NCI-H2081 (cell line): ENCODE measurements at regions not wholly inside any gene's neighbourhood (a gene's known extent, or its start where the extent isn't known, plus 50 kb on each side); places are given as distances from the start of the nearest gene placed in this dataset.
"Not testable (repeated sequence)": the region's sequence is repeated elsewhere in the genome, so short reads cannot be mapped to it uniquely, and the experiment has no call there.

Experiments
- DNase-seq, 2 experiments: peaks; one replicate each; lab custom pipeline; 2025; lab: John Stamatoyannopoulos, UW

DNA sequence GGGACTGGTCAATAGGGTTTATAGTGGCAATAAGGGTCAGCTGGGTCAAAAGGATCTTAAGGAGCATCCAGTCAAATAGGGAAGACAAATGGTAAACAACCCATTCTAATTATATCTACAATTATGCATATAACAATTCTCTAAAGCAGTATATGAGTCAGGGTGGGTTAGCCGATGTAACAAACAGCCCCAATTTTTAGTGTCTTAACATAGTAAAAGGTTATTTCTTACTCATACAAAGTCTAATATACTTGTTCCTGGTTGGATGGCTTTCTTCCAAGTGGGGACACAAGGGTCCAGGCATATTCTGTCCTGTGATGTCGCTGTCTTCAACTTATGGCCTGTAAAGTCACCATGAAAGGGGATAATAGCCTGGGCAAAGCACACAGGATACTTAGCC, 97.9 kb upstream of the GALNT15 start:
- DNase-seq: no peak

DNA sequence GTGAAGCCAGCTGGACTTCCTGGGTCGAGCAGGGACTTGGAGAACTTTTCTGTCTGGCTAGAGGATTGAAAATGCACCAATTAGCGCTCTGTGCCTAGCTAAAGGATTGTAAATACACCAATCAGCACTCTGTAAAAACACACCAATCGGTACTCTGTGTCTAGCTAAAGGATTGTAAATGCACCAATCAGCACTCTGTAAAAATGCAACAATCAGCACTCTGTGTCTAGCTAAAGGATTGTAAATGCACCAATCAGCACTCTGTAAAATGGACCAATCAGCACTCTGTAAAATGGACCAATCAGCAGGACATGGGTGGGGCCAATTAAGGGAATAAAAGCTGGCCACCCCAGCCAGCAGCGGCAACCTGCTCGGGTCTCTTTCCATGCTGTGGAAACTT, 97.3 kb upstream of the GALNT15 start:
- DNase-seq: not testable (repeated sequence)

DNA sequence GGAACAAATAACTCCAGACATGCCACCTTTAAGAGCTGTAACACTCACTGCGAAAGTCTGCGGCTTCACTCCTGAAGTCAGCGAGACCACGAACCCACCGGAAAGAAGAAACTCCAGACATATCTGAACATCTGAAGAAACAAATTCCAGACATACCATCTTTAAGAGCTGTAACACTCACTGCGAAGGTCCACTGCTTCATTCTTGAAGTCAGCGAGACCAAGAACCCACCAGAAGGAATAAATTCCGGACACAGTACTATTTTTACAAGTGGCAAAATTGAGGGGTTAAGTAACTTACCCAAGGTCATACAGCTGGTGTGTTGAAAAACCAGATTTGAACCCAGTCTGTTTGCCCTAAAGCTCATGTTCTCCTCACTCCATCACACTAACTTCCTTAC, 96.8 kb upstream of the GALNT15 start:
- DNase-seq: not testable (repeated sequence)

DNA sequence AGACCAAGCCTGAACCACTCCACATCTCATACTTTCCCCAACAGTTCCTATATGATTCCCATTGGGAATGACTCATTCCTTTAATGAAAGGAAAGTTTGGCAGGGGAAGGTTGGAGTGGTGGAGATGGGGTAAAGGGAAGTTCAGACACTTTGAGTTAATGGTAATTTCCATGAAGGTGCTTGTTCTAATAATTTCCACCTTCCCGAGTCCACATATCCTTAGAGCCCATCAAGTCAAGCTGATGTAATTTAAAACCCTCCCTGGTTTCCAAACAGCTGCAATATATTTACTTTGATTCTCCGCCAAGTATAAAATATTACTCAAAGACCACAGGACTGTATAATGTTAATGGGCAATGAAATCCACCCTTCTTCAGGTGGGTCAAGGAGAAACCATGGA, 95.0 kb upstream of the GALNT15 start:
- no peak for DNase-seq

DNA sequence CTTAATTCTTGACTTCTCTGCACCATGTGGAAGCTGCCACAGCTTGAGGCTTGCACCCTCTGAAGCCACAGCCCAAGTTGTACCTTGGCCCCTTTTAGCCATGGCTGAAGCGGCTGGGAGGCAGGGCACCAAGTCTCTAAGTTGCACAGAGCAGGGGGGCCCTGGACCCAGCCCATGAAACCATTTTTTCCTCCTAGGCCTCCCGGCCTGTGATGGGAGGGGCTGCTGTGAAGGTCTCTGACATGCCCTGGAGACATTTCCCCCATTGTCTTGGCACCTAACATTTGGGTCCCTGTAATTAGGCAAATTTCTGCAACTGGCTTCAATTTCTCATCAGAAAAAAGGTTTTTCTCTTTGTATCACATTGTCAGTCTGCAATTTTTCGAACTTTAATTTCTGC, 92.8 kb upstream of the GALNT15 start:
- DNase-seq: no peak

DNA sequence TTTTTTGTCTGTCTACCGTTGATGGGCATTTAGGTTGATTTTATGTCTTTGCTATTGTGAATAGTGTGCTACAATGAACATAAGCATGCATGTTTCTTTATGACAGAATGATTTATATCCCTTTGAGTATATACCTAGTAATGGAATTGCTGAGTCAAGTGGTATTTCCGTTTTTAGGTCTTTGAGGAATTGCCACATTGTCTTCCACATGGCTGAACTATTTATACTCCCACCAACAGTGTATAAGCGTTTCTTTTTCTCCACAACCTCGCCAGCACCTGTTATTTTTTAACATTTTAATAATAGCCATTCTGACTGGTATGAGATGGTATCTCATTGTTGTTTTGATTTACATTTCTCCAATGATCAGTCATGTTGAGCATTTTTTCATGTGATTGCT, 89.6 kb upstream of the GALNT15 start:
- DNase-seq: no peak

DNA sequence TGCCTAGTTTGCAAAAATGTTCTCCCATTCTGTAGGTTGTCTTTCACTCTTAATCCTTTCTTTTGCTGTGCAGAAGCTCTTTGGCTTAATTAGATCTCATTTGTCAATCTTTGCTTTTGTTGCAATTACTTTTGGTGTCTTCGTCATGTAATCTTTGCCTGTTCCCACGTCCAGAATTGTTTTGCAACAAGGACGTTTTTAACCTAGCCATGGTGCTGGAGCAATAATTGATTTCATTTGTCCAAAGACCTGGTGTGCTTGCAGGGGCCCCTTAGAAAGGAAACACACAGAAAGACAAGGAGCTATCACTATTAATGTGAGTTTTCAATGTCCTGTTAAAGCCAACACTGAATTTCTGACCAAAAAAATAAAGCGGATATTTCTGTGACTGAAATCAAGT, 89.1 kb upstream of the GALNT15 start:
- no peak for DNase-seq

DNA sequence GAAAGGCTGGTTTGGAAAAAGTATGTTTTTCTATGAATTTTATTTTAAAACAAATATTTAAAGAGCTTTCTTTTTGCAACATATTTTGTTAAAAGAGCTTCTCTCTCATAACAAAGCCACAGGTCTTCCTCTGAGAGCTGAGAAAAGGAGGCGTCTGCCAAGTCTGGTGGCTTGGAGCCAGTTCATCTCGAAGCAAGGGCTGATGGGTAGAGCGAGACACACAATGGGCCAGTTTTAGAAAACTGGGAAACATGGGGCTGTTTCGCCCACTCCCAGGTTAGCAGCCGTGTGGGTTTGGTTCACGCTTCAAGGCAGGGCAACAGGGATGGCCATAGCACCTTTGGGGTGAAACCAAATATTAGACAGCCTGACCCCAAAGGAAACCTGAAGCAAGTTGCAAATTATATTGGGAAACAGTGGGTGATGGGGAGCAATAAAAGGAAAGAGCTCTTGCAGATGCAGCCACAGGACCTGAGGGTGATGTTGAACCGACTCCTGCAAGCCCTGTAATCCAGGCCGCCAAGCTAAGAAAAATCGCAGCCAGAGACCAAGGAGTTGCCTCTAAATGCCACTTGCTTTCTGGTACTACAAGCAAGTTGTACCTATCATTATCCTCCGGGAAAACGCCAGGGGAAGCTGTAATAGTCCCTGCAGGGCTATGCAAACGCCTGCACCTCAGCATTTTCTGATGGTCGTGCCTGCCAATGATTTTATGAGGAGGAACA, 88.4 kb upstream of the GALNT15 start:
- no peak for DNase-seq

DNA sequence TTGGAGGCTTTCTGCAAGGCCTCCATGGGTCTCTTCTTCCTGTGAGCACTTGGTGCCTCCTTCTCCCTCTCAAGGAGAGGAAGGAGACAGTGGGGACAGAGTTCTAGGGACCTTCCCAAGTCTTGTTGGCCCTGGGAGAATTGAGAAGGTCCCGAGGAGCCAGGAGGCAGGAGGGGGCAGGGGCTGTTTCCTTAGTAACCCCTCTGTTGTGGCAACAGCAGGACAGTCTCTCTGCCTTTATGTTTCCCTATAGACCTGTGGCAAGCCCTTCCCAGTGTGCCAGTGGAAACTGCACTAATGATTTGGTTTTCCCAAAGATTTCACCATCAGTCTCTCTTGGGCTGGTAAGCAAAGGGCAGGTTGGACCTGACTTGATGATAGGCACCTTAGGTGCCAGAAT, 87.8 kb upstream of the GALNT15 start:
- no peak for DNase-seq

DNA sequence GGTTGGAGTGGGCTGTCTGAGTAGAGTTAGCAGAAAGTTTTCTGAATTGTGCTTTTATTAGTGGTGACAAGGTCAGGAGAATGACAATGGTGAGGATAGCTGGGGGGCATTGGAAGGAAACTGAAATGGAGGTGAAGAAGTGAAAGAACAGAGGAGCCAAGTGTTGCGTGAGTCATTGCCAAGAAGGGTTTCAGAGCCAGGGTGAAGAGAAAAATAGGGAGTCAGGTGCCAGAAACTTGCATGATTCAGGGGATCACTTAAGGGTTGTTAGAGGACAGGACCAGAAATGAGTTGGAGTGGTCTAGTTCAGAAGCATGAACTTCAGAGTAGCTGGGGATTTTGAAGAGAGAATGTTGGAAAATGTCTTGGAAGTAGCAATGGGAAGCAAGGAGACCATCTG, 86.0 kb upstream of the GALNT15 start:
- DNase-seq: no peak

DNA sequence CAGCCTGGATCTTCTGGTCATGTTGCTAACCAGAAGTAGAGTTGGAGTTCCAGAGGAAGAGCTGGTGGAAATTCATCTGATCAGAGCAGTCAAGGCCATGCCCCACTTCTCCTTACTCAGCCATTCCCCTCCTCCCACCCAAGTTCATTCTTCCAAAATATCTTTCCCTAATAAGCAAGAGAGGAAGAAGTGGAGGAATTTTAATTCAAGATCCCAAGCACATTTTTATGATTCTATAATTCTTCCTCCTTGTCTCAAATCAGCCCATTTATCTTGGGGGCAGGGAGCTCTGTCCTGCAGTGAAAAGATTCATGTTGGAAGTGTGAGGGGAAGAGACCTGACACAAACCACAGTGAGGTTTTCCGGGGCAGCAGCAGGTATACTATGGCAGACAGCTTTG, 85.0 kb upstream of the GALNT15 start:
- DNase-seq: no peak

DNA sequence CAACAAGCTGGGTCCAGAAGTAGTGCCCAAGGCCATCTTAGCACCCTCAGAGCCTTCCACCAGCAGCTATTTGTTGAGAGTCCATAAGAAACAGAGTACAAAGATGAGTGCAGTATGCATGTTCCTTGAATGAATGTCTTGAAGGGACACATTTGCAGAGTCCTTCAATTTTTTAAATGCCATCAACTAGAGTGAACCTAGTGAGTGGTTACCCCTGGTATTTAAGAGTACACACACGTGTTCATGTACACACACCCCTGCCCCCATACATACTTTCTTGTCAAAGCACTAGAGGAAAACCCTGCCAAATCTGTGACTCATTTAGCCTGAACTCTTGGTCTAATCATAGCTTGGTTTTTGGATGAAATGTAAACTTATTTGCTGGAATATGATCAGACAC, 84.5 kb upstream of the GALNT15 start:
- DNase-seq: no peak

DNA sequence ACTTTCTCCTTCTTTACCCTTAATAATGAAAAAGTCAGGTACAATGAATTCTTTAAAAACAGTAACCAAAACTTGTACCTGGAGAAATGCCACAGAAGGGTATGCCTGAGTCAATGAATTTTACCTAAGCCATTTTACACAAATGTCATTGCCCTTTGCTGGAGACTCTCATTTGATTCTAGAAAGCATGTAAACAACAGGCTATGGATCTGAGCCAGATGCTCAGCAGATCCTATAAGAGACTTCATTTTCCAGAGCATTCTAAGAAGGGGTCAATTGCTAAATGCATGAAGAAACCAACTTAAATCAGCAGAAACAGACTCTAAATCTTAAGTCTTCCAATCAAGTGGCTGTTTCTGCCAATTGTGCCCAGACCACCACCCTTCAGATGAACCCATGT, 83.8 kb upstream of the GALNT15 start:
- DNase-seq: no peak

DNA sequence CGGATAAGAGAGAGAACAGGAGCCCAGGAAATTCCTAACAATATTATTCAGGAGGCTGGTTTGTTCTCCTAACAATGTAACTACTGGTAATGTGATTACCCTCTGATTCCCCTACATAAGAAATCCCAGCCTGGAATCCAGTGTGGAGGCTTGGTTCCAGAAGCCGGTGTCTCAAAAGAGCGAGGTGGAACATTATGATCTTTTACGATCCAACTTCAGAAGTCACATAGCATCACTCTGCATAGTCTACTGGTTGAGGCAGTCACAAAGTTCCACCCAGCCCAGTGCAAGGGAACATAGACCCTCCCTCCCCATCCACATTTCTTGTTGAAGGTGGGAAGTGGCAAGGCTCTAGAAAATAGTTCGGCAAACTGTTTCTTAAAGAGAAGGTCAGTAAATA, 81.6 kb upstream of the GALNT15 start:
- no peak for DNase-seq

DNA sequence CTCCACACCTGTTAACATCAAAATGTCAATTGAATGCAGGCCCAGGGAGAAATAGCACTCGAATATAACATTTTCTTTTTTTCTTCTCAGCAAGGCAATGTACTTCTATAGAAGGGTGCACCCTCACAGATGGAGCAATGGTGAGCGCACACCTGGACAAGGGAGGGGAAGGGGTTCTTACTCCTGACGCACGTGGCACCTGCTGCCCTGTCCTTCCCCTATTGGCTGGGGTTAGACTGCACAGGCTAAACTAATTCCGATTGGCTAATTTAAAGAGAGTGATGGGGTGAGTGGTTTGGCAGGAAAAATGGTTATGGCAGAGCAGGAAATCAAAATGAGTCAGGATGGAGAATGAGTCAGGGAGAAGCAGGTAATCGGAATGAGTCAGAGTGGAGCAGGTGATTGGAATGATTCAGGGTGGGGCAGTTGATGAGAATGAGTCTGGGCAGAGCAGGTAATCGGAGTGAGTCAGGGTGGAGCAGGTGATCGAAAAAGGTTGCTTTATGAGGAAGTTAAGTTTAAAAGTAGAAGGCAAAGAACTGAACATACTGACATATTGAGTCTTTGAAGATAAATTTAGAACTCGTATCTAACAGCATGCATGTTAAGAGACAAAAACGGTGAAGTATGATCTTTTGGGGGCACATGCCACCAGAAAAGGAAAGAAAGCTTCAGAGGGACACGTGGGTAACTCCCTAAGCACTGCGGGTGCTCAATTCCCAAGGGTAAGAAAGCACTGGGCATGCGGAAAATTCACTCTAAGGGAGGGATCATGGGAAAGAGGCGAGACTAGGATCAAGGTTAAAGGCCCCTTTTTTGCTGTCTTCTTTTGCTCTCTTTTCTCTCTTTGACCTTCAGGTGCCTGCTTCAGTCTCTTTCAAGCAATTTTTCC, 72.9 kb upstream of the GALNT15 start:
- no peak for DNase-seq

DNA sequence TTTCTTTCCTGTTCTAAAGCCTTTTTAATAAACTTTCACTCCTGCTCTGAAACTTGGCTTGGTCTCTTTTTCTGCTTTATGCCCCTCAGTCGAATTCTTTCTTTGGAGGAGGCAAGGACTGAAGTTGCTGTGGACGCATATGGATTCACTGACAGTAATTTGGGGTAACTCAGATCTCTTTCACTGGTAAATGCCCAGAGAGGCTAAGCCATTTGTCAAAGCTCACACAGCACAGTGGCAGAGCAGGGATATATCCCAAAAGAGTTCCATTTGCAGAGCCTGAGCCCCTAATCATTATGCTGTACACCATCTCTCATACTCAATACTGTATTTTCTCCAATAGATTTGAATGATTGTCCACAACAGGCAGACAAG, 72.3 kb upstream of the GALNT15 start:
- DNase-seq: no peak

DNA sequence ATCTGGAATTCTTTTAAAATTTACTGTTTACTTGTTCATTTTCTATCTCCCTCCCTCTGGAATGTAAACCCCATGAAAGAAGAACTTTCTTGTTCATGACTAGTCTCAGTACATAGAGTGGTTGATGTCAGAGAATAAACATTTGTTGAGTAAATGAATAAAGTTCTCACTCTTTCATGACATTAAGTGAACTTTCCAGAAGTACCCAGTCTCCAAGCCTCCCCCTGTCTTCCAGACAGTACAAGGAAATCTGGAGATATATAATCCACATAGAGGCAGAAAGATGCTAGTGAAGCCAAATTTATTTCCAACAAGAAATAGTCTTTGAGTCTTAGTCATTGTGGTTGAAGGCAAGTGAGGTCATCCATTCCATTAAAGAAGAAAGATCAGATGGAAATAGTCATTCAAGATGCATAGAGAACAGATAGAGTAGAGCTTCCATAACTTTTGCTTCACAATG, 71.5 kb upstream of the GALNT15 start:
- no peak for DNase-seq

DNA sequence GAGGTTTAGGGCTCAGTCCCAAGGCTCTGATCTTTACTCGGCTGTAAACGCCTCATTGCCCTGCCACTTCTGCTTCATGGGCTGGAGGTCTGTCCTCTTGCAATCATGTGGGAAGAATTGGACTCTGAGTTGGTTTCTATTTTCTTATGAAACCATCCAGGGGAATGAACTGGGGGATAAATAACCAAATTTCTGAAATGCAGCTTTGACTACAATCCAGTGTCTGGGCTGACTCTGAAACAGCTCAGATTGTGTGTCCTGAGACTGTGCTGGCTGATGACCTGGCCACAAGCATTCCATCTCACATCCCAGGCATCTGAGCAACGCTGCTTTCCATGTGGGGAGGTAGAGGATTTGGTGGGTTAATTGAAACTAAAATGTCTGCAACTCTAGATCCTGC, 71.0 kb upstream of the GALNT15 start:
- no peak for DNase-seq

DNA sequence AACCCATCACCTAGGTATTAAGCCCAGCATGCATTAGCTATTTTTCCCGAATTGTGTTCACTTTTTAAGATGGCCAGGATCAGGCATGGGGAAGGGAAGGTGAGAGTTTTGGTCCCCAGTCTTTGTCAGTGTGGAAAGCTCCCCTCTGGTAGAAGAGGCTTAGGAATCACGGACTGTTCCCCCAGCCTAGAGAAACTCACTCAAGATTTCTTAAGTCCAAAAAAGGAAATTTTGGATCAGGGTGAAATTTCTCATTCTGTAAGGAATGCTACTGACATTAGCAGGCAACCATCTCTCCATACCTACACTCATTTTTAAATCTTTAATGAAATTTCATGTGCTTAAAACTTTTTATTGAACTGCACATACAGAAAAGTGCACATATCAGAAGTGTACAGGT, 70.3 kb upstream of the GALNT15 start:
- no peak for DNase-seq

DNA sequence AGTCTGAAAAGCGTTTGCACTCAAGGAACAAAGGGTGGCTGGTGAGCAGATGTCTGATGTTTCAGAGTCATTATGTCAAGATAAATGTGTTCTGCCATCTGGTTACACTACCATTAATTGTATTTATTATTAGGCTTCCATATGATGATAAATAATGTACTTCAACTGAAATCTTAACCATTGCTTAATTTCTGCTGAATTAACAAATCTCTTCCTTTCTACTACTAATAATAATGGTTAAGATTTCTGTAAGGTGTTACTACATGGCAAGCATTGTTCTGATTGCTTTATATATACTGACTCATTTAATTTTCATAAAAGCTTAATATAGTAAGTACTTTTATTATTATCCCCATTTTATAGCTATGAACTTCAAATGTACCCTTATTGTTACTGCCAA, 68.4 kb upstream of the GALNT15 start:
- DNase-seq: no peak

DNA sequence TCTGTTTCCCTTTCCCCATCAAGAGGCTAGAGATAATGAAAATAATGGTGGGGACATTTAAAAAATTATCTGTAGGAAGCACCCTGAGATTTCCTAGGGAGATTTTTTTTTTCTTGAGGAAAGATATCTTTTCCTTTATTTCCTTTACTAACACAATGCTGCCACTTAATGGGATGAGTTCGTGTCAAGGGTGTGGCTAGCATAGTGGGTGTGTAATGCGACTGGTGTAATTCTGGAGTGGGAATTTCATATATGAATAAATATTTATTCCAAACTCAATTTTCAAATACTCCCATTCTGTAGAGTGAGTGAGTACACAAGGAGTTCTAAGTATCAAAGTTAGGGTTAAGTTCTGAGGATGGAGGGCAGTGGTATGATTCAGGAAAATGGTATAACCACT, 66.1 kb upstream of the GALNT15 start:
- DNase-seq: no peak

DNA sequence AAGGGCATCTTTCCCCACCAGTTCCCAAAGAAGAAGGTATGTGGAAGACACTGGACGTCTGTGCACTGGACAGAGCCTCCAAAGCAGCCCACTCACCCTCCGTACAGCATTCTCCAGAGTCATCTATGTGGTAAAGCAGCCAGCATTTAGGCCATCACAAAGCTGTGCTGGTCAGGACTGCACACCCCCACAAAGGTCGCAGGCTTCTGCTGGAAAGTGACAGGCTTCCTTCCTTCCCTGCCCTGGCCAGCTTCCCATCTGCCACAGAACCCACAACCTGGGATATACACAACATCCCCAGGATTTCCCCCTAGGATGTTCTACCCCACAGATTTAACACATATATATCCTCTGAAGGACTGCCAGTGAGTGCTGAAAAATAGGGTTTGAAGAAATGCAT, 64.6 kb upstream of the GALNT15 start:
- no peak for DNase-seq

DNA sequence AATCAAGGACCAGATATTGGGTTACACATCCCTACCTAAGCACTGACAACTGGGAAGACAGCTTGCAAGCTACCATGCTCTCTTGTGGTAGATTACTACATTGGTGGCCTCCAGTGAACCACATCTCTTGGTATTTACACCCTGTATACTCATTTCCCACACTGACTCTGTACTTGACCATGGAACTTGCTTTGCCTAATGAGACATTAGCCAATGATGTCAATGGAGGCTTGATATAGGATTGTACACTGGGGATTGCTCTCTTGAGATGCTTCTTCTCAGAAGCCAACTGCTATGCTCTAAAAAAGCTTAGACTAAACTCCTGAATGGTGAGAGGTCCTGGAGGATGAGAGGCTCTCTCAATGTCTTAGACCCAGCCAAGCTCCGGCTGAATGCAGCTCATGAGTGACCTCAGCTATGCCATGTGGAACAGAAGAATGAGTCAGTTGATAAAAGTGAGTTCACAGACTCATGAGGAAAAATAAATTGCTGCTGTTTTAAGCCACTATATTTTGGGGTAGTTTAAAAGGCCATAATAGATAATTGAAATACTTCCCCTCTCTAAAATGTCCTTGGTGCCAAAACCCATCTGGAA, 61.5 kb upstream of the GALNT15 start:
- DNase-seq: no peak
